GM12892 (cell line): ENCODE measurements at regions not wholly inside any gene's neighbourhood (a gene's known extent, or its start where the extent isn't known, plus 50 kb on each side); places are given as distances from the start of the nearest gene placed in this dataset.

Experiments
- POLR2A ChIP-seq: IDR thresholded peaks from 2 replicates; pipeline ENCODE4 v1.6.1; 2011; ENCODE audit warnings: low read depth, low read length, control low read depth
- POLR2AphosphoS5 ChIP-seq: IDR thresholded peaks from 2 replicates; pipeline ENCODE4 v1.6.1; 2011; ENCODE audit warnings: low read depth, low read length, control low read depth
- TAF1 ChIP-seq: IDR thresholded peaks from 2 replicates; pipeline ENCODE4 v1.6.1; 2011; ENCODE audit warnings: low read depth, mild to moderate bottlenecking, control low read depth, low read length, borderline replicate concordance

- no peak for TF ChIP-seq POLR2AphosphoS5
- no peak for TF ChIP-seq TAF1
- TF ChIP-seq POLR2A, result no peak
These were observed 85.2 kb downstream of the ELOVL4 start for GRCh38 chr6:79862126-79862525.
